ENCODE measurements at regions not wholly inside any gene's neighbourhood (a gene's known extent, or its start where the extent isn't known, plus 50 kb on each side); places are given as distances from the start of the nearest gene placed in this dataset.

GRCh38 chr1:194309697-194310096 is 1123.3 kb upstream of the B3GALT2 start:
- Histone ChIP-seq H3K4me3 (no peak overlapping the region), H3K36me3 (no peaks in the 10 kb centered on the region), H3K27me3 (no peaks in the 10 kb centered on the region), H3K4me1 (no peaks in the 10 kb centered on the region), H3K27ac (no peak overlapping the region), H3K9me3 (no peaks in the 10 kb centered on the region)
- in situ Hi-C loops (cut with MboI; ENCODE audit: low sequenced_read_pairs in 4 of 4) (no loop called here), intact Hi-C loops (cut with DNase I; ENCODE audit: low total_unique reads) (no loop called here)
- no peak for TF ChIP-seq POLR2A (IDR thresholded peaks at IDR 0.05)
- TF ChIP-seq, protein P1, sequence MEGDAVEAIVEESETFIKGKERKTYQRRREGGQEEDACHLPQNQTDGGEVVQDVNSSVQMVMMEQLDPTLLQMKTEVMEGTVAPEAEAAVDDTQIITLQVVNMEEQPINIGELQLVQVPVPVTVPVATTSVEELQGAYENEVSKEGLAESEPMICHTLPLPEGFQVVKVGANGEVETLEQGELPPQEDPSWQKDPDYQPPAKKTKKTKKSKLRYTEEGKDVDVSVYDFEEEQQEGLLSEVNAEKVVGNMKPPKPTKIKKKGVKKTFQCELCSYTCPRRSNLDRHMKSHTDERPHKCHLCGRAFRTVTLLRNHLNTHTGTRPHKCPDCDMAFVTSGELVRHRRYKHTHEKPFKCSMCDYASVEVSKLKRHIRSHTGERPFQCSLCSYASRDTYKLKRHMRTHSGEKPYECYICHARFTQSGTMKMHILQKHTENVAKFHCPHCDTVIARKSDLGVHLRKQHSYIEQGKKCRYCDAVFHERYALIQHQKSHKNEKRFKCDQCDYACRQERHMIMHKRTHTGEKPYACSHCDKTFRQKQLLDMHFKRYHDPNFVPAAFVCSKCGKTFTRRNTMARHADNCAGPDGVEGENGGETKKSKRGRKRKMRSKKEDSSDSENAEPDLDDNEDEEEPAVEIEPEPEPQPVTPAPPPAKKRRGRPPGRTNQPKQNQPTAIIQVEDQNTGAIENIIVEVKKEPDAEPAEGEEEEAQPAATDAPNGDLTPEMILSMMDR (IDR thresholded peaks at IDR 0.05 in 4 of 5, conservative IDR thresholded peaks at IDR 0.05 in 1 of 5), result no peak
- ATAC-seq (no peak), DNase-seq (no peak)

GRCh38 chr1:194309269-194309668 is 1122.9 kb upstream of the B3GALT2 start:
- Histone ChIP-seq H3K36me3 (no peaks in the 10 kb centered on the region), H3K27ac (no peak overlapping the region), H3K4me1 (no peaks in the 10 kb centered on the region), H3K4me3 (no peak overlapping the region), H3K27me3 (no peaks in the 10 kb centered on the region), H3K9me3 (no peaks in the 10 kb centered on the region)
- intact Hi-C loops (cut with DNase I; ENCODE audit: low total_unique reads), result no loop called here
- TF ChIP-seq POLR2A (IDR thresholded peaks at IDR 0.05), result no peak
- TF ChIP-seq, protein P1 (IDR thresholded peaks at IDR 0.05 in 4 of 5, conservative IDR thresholded peaks at IDR 0.05 in 1 of 5), result no peak
- in situ Hi-C loops (cut with MboI; ENCODE audit: low sequenced_read_pairs in 4 of 4), result no loop called here
- DNase-seq, result no peak
- no peak for ATAC-seq

- Histone ChIP-seq H3K36me3 (no peaks in the 10 kb centered on the region), H3K27me3 (no peaks in the 10 kb centered on the region), H3K4me3 (no peak overlapping the region), H3K27ac (no peak overlapping the region), H3K4me1 (no peaks in the 10 kb centered on the region), H3K9me3 (no peaks in the 10 kb centered on the region)
- DNase-seq (no peak), ATAC-seq (no peak)
- TF ChIP-seq, protein P1 (IDR thresholded peaks at IDR 0.05 in 4 of 5, conservative IDR thresholded peaks at IDR 0.05 in 1 of 5), result no peak
- TF ChIP-seq POLR2A (IDR thresholded peaks at IDR 0.05), result no peak
- intact Hi-C loops (cut with DNase I; ENCODE audit: low total_unique reads), result no loop called here
- in situ Hi-C loops (cut with MboI; ENCODE audit: low sequenced_read_pairs in 4 of 4), result no loop called here
These were observed 1114.4 kb upstream of the B3GALT2 start for GRCh38 chr1:194300776-194301175.

- Histone ChIP-seq H3K4me3 (no peak overlapping the region), H3K27ac (no peak overlapping the region), H3K4me1 (no peaks in the 10 kb centered on the region), H3K9me3 (no peaks in the 10 kb centered on the region), H3K27me3 (no peaks in the 10 kb centered on the region), H3K36me3 (no peaks in the 10 kb centered on the region)
- in situ Hi-C loops (cut with MboI; ENCODE audit: low sequenced_read_pairs in 4 of 4), result no loop called here
- intact Hi-C loops (cut with DNase I; ENCODE audit: low total_unique reads), result no loop called here
- no peak for DNase-seq
- TF ChIP-seq, protein P1 (IDR thresholded peaks at IDR 0.05 in 4 of 5, conservative IDR thresholded peaks at IDR 0.05 in 1 of 5), result no peak
- no peak for TF ChIP-seq POLR2A (IDR thresholded peaks at IDR 0.05)
- ATAC-seq, result no peak
These were observed 1113.9 kb upstream of the B3GALT2 start for GRCh38 chr1:194300340-194300739.

GRCh38 chr1:194298007-194298598 is 1111.7 kb upstream of the B3GALT2 start:
- Histone ChIP-seq H3K36me3 (no peaks in the 10 kb centered on the region), H3K4me1 (no peaks in the 10 kb centered on the region), H3K27me3 (no peaks in the 10 kb centered on the region), H3K4me3 (no peak overlapping the region), H3K27ac (no peak overlapping the region), H3K9me3 (no peaks in the 10 kb centered on the region)
- intact Hi-C loops (cut with DNase I; ENCODE audit: low total_unique reads), result no loop called here
- TF ChIP-seq POLR2A (IDR thresholded peaks at IDR 0.05), result no peak
- TF ChIP-seq, protein P1 (IDR thresholded peaks at IDR 0.05 in 4 of 5, conservative IDR thresholded peaks at IDR 0.05 in 1 of 5), result no peak
- in situ Hi-C loops (cut with MboI; ENCODE audit: low sequenced_read_pairs in 4 of 4), result loop anchor here in 1 of 4 donors (25.0 kb wide), 1 partner anchor 1111 kb away; the partner anchor contains the start of gene B3GALT2
- DNase-seq (no peak), ATAC-seq (no peak)
